Ishikawa (cell line): ENCODE measurements at regions not wholly inside any gene's neighbourhood (a gene's known extent, or its start where the extent isn't known, plus 50 kb on each side); places are given as distances from the start of the nearest gene placed in this dataset.

Source experiments
- CEBPB ChIP-seq: IDR thresholded peaks from 2 replicates; pipeline ENCODE4 v1.6.1; 2012
- CREB1 ChIP-seq: IDR thresholded peaks from 2 replicates; pipeline ENCODE4 v1.6.1; 2012; ENCODE audit warnings: low read depth
- EGR1 ChIP-seq: IDR thresholded peaks from 2 replicates; pipeline ENCODE4 v1.6.1; 2012
- EP300 ChIP-seq: IDR thresholded peaks from 2 replicates; pipeline ENCODE4 v1.6.1; 2012; ENCODE audit warnings: borderline replicate concordance
- FOXM1 ChIP-seq: IDR thresholded peaks from 2 replicates; pipeline ENCODE4 v1.6.1; 2012; ENCODE audit warnings: low read depth, borderline replicate concordance
- MAX ChIP-seq: IDR thresholded peaks from 2 replicates; pipeline ENCODE4 v1.6.1; 2012
- NFIC ChIP-seq: IDR thresholded peaks from 2 replicates; pipeline ENCODE4 v1.6.1; 2012
- RAD21 ChIP-seq: IDR thresholded peaks from 2 replicates; pipeline ENCODE4 v1.6.1; 2012; ENCODE audit warnings: low read depth
- REST ChIP-seq: IDR thresholded peaks from 2 replicates; pipeline ENCODE4 v1.6.1; 2012; ENCODE audit warnings: low read depth, mild to moderate bottlenecking
- TAF1 ChIP-seq: IDR thresholded peaks from 2 replicates; pipeline ENCODE4 v1.6.1; 2012; ENCODE audit warnings: low read depth, mild to moderate bottlenecking
- TCF12 ChIP-seq: IDR thresholded peaks from 2 replicates; pipeline ENCODE4 v1.6.1; 2012; ENCODE audit warnings: low read depth
- TEAD4 ChIP-seq: IDR thresholded peaks from 2 replicates; pipeline ENCODE4 v1.6.1; 2012
- USF1 ChIP-seq: IDR thresholded peaks from 2 replicates; pipeline ENCODE4 v1.6.1; 2012
- YY1 ChIP-seq: IDR thresholded peaks from 2 replicates; pipeline ENCODE4 v1.6.1; 2012; ENCODE audit warnings: low read depth
- ZBTB7A ChIP-seq: IDR thresholded peaks from 2 replicates; pipeline ENCODE4 v1.6.1; 2012; ENCODE audit warnings: low read depth

GRCh38 chr5:166262395-166262794, 2029.0 kb upstream of the WWC1 start:
- TF ChIP-seq ZBTB7A: no peak
- TF ChIP-seq TAF1: no peak
- no peak for TF ChIP-seq TEAD4
- TF ChIP-seq CREB1: no peak
- no peak for TF ChIP-seq NFIC
- TF ChIP-seq EP300: no peak
- TF ChIP-seq YY1: no peak

GRCh38 chr5:166267907-166268306, 2023.5 kb upstream of the WWC1 start:
- TF ChIP-seq NFIC (no peak), MAX (no peak), REST (no peak), CREB1 (no peak), TEAD4 (no peak), CEBPB (no peak), USF1 (no peak), RAD21 (no peak), YY1 (no peak), ZBTB7A (no peak), TCF12 (no peak), EGR1 (no peak), FOXM1 (no peak), TAF1 (no peak), EP300 (no peak)

- TF ChIP-seq NFIC (no peak), MAX (no peak), TCF12 (no peak), EP300 (no peak), ZBTB7A (no peak), TAF1 (no peak), EGR1 (no peak), USF1 (no peak), CEBPB (no peak), CREB1 (no peak), TEAD4 (no peak), RAD21 (no peak), REST (no peak)
Measured at GRCh38 chr5:166270712-166271111, 2020.7 kb upstream of the WWC1 start.

- TF ChIP-seq EP300 (no peak), CEBPB (no peak), REST (no peak), TAF1 (no peak), YY1 (no peak), EGR1 (no peak), NFIC (no peak), USF1 (no peak)
Measured at GRCh38 chr5:166276006-166276405, 2015.4 kb upstream of the WWC1 start.

- TF ChIP-seq RAD21: no peak
- no peak for TF ChIP-seq FOXM1
- TF ChIP-seq YY1: no peak
- TF ChIP-seq TAF1: no peak
- TF ChIP-seq EP300: no peak
- no peak for TF ChIP-seq TCF12
- TF ChIP-seq MAX: no peak
- no peak for TF ChIP-seq NFIC
- no peak for TF ChIP-seq USF1
- TF ChIP-seq TEAD4: no peak
- TF ChIP-seq CEBPB: no peak
Measured at GRCh38 chr5:166279828-166280227, 2011.6 kb upstream of the WWC1 start.
